Breast epithelium (tissue), 3 donors: ENCODE measurements at regions not wholly inside any gene's neighbourhood (a gene's known extent, or its start where the extent isn't known, plus 50 kb on each side); places are given as distances from the start of the nearest gene placed in this dataset.

Experiments used
- POLR2A ChIP-seq: fragments of 450-650 bp; IDR thresholded peaks from one replicate; pipeline ENCODE4 v1.6.1; 2016; ENCODE audit warnings: antibody characterized with exemption, mild to moderate bottlenecking, moderate library complexity
- POLR2AphosphoS5 ChIP-seq, 3 donors: sonication (generic); formaldehyde crosslinking; IDR thresholded peaks; one replicate each; pipeline ENCODE4 v1.6.1; 2017; ENCODE audit warnings: antibody characterized with exemption in 3 of 3
- TF ChIP-seq, protein P1 (sequence below), 3 donors: fragments of 450-650 bp; IDR thresholded peaks; one replicate each; pipeline ENCODE4 v1.5.1; 2016 to 2017; ENCODE audit warnings: antibody characterized with exemption in 3 of 3, mild to moderate bottlenecking in 3 of 3, moderate library complexity in 3 of 3

DNA sequence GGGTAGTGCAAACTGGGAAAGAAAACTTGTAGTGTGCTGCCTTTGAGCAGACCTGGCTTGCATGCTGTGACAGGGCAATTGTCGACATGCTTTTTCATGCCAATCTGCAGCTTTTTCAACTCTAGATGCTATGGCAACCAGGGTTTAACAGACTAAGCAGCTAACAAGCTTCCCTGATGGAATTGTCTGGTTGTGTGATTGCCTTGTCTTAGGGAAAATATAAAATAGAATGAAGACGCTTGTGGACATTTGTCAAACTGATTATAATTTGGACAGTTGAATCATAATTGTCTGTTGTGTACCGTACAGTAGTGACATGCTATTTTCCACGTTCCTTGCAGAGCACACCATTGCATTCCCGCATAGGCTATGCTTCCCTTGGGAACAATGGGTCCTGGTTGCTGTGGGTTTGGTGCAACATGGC lies 113.0 kb downstream of the FOXG1 start:
- TF ChIP-seq, protein P1, sequence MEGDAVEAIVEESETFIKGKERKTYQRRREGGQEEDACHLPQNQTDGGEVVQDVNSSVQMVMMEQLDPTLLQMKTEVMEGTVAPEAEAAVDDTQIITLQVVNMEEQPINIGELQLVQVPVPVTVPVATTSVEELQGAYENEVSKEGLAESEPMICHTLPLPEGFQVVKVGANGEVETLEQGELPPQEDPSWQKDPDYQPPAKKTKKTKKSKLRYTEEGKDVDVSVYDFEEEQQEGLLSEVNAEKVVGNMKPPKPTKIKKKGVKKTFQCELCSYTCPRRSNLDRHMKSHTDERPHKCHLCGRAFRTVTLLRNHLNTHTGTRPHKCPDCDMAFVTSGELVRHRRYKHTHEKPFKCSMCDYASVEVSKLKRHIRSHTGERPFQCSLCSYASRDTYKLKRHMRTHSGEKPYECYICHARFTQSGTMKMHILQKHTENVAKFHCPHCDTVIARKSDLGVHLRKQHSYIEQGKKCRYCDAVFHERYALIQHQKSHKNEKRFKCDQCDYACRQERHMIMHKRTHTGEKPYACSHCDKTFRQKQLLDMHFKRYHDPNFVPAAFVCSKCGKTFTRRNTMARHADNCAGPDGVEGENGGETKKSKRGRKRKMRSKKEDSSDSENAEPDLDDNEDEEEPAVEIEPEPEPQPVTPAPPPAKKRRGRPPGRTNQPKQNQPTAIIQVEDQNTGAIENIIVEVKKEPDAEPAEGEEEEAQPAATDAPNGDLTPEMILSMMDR (IDR thresholded peaks at IDR 0.05) = no peak
- no peak for TF ChIP-seq POLR2AphosphoS5 (IDR thresholded peaks at IDR 0.05)
- no peak for TF ChIP-seq POLR2A
